Mucosa of descending colon (tissue), 3 donors: ENCODE measurements at regions not wholly inside any gene's neighbourhood (a gene's known extent, or its start where the extent isn't known, plus 50 kb on each side); places are given as distances from the start of the nearest gene placed in this dataset.

Source experiments
- ATAC-seq: fragments of 200-7000 bp; cut with Tn5 transposase; one replicate; pipeline ENCODE4 v1.9.1; 2020; ENCODE audit warnings: mild to moderate bottlenecking, moderate library complexity
- DNase-seq, 3 donors: peaks; one replicate each; pipeline ENCODE4 v3.0.0-alpha.2; 2020
- H3K36me3 ChIP-seq: fragments of 200-600 bp; one replicate; pipeline ENCODE4 v1.8.0; 2021; ENCODE audit warnings: low read depth, mild to moderate bottlenecking
- H3K4me1 ChIP-seq: fragments of 200-600 bp; one replicate; pipeline ENCODE4 v1.8.0; 2021; ENCODE audit warnings: low read depth, mild to moderate bottlenecking
- H3K4me3 ChIP-seq: fragments of 200-600 bp; one replicate; pipeline ENCODE4 v1.8.0; 2021; ENCODE audit warnings: mild to moderate bottlenecking
- H3K9me3 ChIP-seq: fragments of 200-600 bp; one replicate; pipeline ENCODE4 v1.8.0; 2021; ENCODE audit warnings: mild to moderate bottlenecking
- CTCF ChIP-seq: fragments of 200-600 bp; IDR thresholded peaks from one replicate; pipeline ENCODE4 v1.8.0; 2022; ENCODE audit warnings: antibody characterized with exemption, mild to moderate bottlenecking
- intact Hi-C, 2 donors: fragments of 100-400 bp; cut with DNase I in 1 of 2; cut with micrococcal nuclease in 1 of 2; formaldehyde crosslinking; loops; one replicate each; pipeline versions ENCODE4 v1.11.0 to v1.11.1; 2022; cut with DNase I, micrococcal nuclease
- donor health status: DM: no; HTN: no; CAD: no; lungs with moderate emphysema.
- donor health status: DM: no; HTN: no; CAD: no.
- donor health status: DM: no; HTN: yes; CAD: no.

- no peak for DNase-seq
- no peak for ATAC-seq
- Histone ChIP-seq H3K4me1 (no peaks in the 10 kb centered on the region), H3K4me3 (no peak overlapping the region), H3K9me3 (no peaks in the 10 kb centered on the region), H3K36me3 (no peaks in the 10 kb centered on the region)
- TF ChIP-seq CTCF = no peak
- intact Hi-C loops = no loop called here
Measured at GRCh38 chr11:101759771-101760450, 154.9 kb upstream of the CEP126 start.

- no peak for TF ChIP-seq CTCF
- Histone ChIP-seq H3K36me3 (no peaks in the 10 kb centered on the region), H3K4me1 (no peaks in the 10 kb centered on the region), H3K9me3 (no peaks in the 10 kb centered on the region), H3K4me3 (no peak overlapping the region)
- intact Hi-C loops = no loop called here
- ATAC-seq (no peak), DNase-seq (no peak)
Measured at GRCh38 chr11:101757741-101758140, 157.1 kb upstream of the CEP126 start.

GRCh38 chr11:101748572-101749344 lies 165.0 kb upstream of the TRPC6 start:
- Histone ChIP-seq H3K4me1 (no peaks in the 10 kb centered on the region), H3K4me3 (no peak overlapping the region), H3K9me3 (no peaks in the 10 kb centered on the region), H3K36me3 (no peaks in the 10 kb centered on the region)
- ATAC-seq = no peak
- no peak for DNase-seq
- intact Hi-C loops = no loop called here
- no peak for TF ChIP-seq CTCF

- DNase-seq (no peak), ATAC-seq (no peak)
- no peak for TF ChIP-seq CTCF
Measured at GRCh38 chr11:101745756-101746155, 161.9 kb upstream of the TRPC6 start.

GRCh38 chr11:101743828-101744227 lies 160.0 kb upstream of the TRPC6 start:
- no peaks in the 10 kb centered on the region for H3K9me3 ChIP-seq
- DNase-seq (no peak), ATAC-seq (no peak)
- TF ChIP-seq CTCF = no peak
- intact Hi-C loops = no loop called here
- no peak overlapping the region for H3K4me3 ChIP-seq
- H3K36me3 ChIP-seq = no peaks in the 10 kb centered on the region
- no peaks in the 10 kb centered on the region for H3K4me1 ChIP-seq

More at GRCh38 chr11:101745756-101746155, 161.9 kb upstream of the TRPC6 start:
- no peaks in the 10 kb centered on the region for H3K36me3 ChIP-seq
- no peaks in the 10 kb centered on the region for H3K9me3 ChIP-seq
- no peak overlapping the region for H3K4me3 ChIP-seq
- intact Hi-C loops = no loop called here
- H3K4me1 ChIP-seq = no peaks in the 10 kb centered on the region
